ENCODE measurements at regions not wholly inside any gene's neighbourhood (a gene's known extent, or its start where the extent isn't known, plus 50 kb on each side); places are given as distances from the start of the nearest gene placed in this dataset.

GRCh38 chr10:32211046-32211363 is 136.0 kb downstream of the EPC1 start:
- TF ChIP-seq, protein P1, sequence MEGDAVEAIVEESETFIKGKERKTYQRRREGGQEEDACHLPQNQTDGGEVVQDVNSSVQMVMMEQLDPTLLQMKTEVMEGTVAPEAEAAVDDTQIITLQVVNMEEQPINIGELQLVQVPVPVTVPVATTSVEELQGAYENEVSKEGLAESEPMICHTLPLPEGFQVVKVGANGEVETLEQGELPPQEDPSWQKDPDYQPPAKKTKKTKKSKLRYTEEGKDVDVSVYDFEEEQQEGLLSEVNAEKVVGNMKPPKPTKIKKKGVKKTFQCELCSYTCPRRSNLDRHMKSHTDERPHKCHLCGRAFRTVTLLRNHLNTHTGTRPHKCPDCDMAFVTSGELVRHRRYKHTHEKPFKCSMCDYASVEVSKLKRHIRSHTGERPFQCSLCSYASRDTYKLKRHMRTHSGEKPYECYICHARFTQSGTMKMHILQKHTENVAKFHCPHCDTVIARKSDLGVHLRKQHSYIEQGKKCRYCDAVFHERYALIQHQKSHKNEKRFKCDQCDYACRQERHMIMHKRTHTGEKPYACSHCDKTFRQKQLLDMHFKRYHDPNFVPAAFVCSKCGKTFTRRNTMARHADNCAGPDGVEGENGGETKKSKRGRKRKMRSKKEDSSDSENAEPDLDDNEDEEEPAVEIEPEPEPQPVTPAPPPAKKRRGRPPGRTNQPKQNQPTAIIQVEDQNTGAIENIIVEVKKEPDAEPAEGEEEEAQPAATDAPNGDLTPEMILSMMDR (tag by site-specific recombination; IDR thresholded peaks at IDR 0.05) = no peak
- TF ChIP-seq ZNF211 (tag by site-specific recombination; IDR thresholded peaks at IDR 0.05; ENCODE audit: low read depth) (no peak), ZNF140 (tag by site-specific recombination; IDR thresholded peaks at IDR 0.05) (no peak), ZNF324 (tag by site-specific recombination; IDR thresholded peaks at IDR 0.05) (no peak), ZNF707 (tag by site-specific recombination; IDR thresholded peaks at IDR 0.05) (no peak)
- TF ChIP-seq, protein P2, sequence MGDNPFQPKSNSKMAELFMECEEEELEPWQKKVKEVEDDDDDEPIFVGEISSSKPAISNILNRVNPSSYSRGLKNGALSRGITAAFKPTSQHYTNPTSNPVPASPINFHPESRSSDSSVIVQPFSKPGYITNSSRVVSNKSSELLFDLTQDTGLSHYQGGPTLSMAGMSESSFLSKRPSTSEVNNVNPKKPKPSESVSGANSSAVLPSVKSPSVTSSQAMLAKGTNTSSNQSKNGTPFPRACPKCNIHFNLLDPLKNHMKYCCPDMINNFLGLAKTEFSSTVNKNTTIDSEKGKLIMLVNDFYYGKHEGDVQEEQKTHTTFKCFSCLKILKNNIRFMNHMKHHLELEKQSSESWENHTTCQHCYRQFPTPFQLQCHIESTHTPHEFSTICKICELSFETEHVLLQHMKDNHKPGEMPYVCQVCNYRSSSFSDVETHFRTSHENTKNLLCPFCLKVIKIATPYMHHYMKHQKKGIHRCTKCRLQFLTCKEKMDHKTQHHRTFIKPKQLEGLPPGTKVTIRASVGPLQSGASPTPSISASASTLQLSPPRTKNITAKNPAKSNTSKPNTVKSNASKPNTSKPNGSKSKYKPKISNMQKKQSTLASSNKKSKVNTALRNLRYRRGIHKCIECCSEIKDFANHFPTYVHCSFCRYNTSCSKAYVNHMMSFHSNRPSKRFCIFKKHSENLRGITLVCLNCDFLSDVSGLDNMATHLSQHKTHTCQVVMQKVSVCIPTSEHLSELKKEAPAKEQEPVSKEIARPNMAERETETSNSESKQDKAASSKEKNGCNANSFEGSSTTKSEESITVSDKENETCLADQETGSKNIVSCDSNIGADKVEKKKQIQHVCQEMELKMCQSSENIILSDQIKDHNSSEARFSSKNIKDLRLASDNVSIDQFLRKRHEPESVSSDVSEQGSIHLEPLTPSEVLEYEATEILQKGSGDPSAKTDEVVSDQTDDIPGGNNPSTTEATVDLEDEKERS (tag by site-specific recombination; IDR thresholded peaks at IDR 0.05) = no peak
